OCI-LY7 (cell line): ENCODE measurements at regions not wholly inside any gene's neighbourhood (a gene's known extent, or its start where the extent isn't known, plus 50 kb on each side); places are given as distances from the start of the nearest gene placed in this dataset.

Experiments used
- CTCF ChIP-seq: fragments of 200-600 bp; sonication (generic); conservative IDR thresholded peaks from 2 replicates; pipeline ENCODE4 v1.5.1; 2014; ENCODE audit warnings: mild to moderate bottlenecking, antibody characterized with exemption, low read length, moderate library complexity, mixed read lengths
- EZH2phosphoT487 ChIP-seq: fragments of 200-600 bp; sonication (generic); IDR thresholded peaks from 2 replicates; pipeline ENCODE4 v1.6.1; 2018; ENCODE audit warnings: low read depth, borderline replicate concordance, mild to moderate bottlenecking, mixed run types, antibody characterized with exemption, low read length, moderate library complexity, mixed read lengths

- TF ChIP-seq CTCF (no peak), EZH2phosphoT487 (no peak)
Measured at GRCh38 chr4:72744103-72744725, 175.2 kb upstream of the ADAMTS3 start.
